ENCODE measurements at regions not wholly inside any gene's neighbourhood (a gene's known extent, or its start where the extent isn't known, plus 50 kb on each side); places are given as distances from the start of the nearest gene placed in this dataset.

DNA sequence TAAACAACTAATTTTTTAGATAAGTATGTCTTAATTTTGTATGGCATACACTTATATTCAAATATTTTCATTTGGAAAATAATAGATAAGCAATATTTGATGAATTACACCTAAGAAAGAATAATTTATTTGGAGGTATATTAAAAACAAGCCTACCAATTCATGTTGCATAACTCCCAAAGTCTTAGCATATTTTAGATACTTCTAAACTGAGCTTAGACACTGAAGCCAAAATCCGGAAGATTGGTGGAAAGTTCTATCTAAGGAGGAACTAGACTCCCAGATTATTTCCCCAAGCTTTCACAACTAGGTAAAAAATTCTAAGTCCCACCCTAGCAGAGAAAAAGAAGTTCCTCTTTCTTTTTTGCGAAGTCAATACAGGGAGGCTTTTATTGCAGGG is 221.0 kb upstream of the MMADHC start:
- ChIA-PET POLR2A (no interaction called here), CTCF (no interaction called here)
- in situ Hi-C loops (cut with HindIII; ENCODE audit: low pct_unique_long_range_greater_than_20kb, low sequenced_read_pairs), result no loop called here
- DNase-seq (ENCODE audit: low read depth, low spot score) (no peak), ATAC-seq (no peak)
- BruUV-seq (replicated peaks), result no TSS peak
- intact Hi-C loops (cut with micrococcal nuclease; ENCODE audit: unreplicated experiment), result no loop called here
- Histone ChIP-seq H3K4me1 (ENCODE audit: control insufficient read depth, insufficient read depth, low read length) (no peaks in the 10 kb centered on the region), H3K27ac (ENCODE audit: low read length) (no peak overlapping the region; the same call in 1 of the 2 replicates), H3K27me3 (ENCODE audit: control insufficient read depth, insufficient read depth, low read length) (no peaks in the 10 kb centered on the region), H3K36me3 (ENCODE audit: control insufficient read depth, insufficient read depth, low read length) (no peaks in the 10 kb centered on the region), H3K9me3 (ENCODE audit: control insufficient read depth, insufficient read depth, low read depth, low read length) (no peaks in the 10 kb centered on the region; the same call in 1 of the 2 replicates), H3K4me3 (ENCODE audit: low read depth in 2 of 2, low read length in 2 of 2) (no peak overlapping the region)
- TF ChIP-seq, protein P1, sequence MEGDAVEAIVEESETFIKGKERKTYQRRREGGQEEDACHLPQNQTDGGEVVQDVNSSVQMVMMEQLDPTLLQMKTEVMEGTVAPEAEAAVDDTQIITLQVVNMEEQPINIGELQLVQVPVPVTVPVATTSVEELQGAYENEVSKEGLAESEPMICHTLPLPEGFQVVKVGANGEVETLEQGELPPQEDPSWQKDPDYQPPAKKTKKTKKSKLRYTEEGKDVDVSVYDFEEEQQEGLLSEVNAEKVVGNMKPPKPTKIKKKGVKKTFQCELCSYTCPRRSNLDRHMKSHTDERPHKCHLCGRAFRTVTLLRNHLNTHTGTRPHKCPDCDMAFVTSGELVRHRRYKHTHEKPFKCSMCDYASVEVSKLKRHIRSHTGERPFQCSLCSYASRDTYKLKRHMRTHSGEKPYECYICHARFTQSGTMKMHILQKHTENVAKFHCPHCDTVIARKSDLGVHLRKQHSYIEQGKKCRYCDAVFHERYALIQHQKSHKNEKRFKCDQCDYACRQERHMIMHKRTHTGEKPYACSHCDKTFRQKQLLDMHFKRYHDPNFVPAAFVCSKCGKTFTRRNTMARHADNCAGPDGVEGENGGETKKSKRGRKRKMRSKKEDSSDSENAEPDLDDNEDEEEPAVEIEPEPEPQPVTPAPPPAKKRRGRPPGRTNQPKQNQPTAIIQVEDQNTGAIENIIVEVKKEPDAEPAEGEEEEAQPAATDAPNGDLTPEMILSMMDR (IDR thresholded peaks at IDR 0.05), result no peak
- TF ChIP-seq POLR2AphosphoS5 (IDR thresholded peaks at IDR 0.05; ENCODE audit: low read depth, low read length), result no peak
- TF ChIP-seq, protein P2, sequence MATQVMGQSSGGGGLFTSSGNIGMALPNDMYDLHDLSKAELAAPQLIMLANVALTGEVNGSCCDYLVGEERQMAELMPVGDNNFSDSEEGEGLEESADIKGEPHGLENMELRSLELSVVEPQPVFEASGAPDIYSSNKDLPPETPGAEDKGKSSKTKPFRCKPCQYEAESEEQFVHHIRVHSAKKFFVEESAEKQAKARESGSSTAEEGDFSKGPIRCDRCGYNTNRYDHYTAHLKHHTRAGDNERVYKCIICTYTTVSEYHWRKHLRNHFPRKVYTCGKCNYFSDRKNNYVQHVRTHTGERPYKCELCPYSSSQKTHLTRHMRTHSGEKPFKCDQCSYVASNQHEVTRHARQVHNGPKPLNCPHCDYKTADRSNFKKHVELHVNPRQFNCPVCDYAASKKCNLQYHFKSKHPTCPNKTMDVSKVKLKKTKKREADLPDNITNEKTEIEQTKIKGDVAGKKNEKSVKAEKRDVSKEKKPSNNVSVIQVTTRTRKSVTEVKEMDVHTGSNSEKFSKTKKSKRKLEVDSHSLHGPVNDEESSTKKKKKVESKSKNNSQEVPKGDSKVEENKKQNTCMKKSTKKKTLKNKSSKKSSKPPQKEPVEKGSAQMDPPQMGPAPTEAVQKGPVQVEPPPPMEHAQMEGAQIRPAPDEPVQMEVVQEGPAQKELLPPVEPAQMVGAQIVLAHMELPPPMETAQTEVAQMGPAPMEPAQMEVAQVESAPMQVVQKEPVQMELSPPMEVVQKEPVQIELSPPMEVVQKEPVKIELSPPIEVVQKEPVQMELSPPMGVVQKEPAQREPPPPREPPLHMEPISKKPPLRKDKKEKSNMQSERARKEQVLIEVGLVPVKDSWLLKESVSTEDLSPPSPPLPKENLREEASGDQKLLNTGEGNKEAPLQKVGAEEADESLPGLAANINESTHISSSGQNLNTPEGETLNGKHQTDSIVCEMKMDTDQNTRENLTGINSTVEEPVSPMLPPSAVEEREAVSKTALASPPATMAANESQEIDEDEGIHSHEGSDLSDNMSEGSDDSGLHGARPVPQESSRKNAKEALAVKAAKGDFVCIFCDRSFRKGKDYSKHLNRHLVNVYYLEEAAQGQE (IDR thresholded peaks at IDR 0.05; ENCODE audit: insufficient read depth in 1 of 2, low read depth in 2 of 2, low read length in 1 of 2), result no peak
- no peak for TF ChIP-seq SIN3A (IDR thresholded peaks at IDR 0.05; ENCODE audit: borderline replicate concordance, insufficient read depth, low read depth, low read length)
- no peak for TF ChIP-seq TCF7L2 (IDR thresholded peaks at IDR 0.05; ENCODE audit: low read depth, low read length)

DNA sequence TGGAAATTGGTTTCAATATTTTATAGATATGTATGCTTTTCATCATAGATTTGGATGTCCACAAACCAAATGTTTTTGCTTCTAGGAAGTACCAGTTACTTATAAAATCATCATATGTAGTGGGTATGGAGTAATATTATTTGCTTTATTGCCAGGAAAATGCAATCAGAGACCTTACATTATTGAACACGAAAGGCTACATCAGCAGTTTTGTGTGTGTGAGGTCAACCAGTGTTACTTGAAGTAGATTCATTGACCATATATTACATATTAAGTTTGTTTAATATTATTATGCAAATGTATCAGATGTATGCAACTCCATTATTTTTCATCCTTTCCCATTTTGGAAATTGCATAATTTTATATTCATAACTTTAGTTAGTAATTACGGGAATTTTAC is 219.1 kb upstream of the MMADHC start:
- Histone ChIP-seq H3K4me1 (ENCODE audit: control insufficient read depth, insufficient read depth, low read length) (no peaks in the 10 kb centered on the region), H3K27ac (ENCODE audit: low read length) (no peak overlapping the region), H3K27me3 (ENCODE audit: control insufficient read depth, insufficient read depth, low read length) (no peaks in the 10 kb centered on the region), H3K4me3 (ENCODE audit: low read depth in 2 of 2, low read length in 2 of 2) (no peak overlapping the region), H3K9me3 (ENCODE audit: control insufficient read depth, insufficient read depth, low read depth, low read length) (no peaks in the 10 kb centered on the region; the same call in 1 of the 2 replicates), H3K36me3 (ENCODE audit: control insufficient read depth, insufficient read depth, low read length) (no peaks in the 10 kb centered on the region)
- no TSS peak for BruUV-seq (replicated peaks)
- in situ Hi-C loops (cut with HindIII; ENCODE audit: low pct_unique_long_range_greater_than_20kb, low sequenced_read_pairs) (no loop called here), intact Hi-C loops (cut with micrococcal nuclease; ENCODE audit: unreplicated experiment) (no loop called here)
- ChIA-PET CTCF (no interaction called here), POLR2A (interaction anchor here (0.6 to 0.7 kb wide), 2 partner anchors 140 to 207 kb away, joined by 3 read pairs; no protein-coding TSS in a partner anchor)
- ATAC-seq, result no peak
- no peak for DNase-seq (ENCODE audit: low read depth, low spot score)
- TF ChIP-seq TCF7L2 (IDR thresholded peaks at IDR 0.05; ENCODE audit: low read depth, low read length), result no peak
- TF ChIP-seq SIN3A (IDR thresholded peaks at IDR 0.05; ENCODE audit: borderline replicate concordance, insufficient read depth, low read depth, low read length), result no peak
- TF ChIP-seq, protein P2 (IDR thresholded peaks at IDR 0.05; ENCODE audit: insufficient read depth in 1 of 2, low read depth in 2 of 2, low read length in 1 of 2), result no peak
- TF ChIP-seq, protein P1 (IDR thresholded peaks at IDR 0.05), result no peak
- TF ChIP-seq POLR2AphosphoS5 (IDR thresholded peaks at IDR 0.05; ENCODE audit: low read depth, low read length), result no peak
